SK-N-SH treated with all-trans-retinoic acid at 6 μM for 48 hours (cell line): ENCODE measurements at regions not wholly inside any gene's neighbourhood (a gene's known extent, or its start where the extent isn't known, plus 50 kb on each side); places are given as distances from the start of the nearest gene placed in this dataset.

ENCODE experiments used
- ATAC-seq: fragments of 200-7000 bp; cut with Tn5 transposase; 3 replicates; pipeline ENCODE4 v1.9.1; 2020; ENCODE audit warnings: mild to moderate bottlenecking, moderate library complexity
- ARNTL ChIP-seq: fragments of 450-650 bp; formaldehyde crosslinking; IDR thresholded peaks from 2 replicates; pipeline ENCODE4 v1.5.0; 2020; ENCODE audit warnings: low read depth, mild to moderate bottlenecking, moderate library complexity, borderline replicate concordance
- BACH2 ChIP-seq: fragments of 250-450 bp; sonication (Bioruptor Pico); IDR thresholded peaks from 2 replicates; pipeline ENCODE4 v1.9.0; 2021; ENCODE audit warnings: mild to moderate bottlenecking, borderline replicate concordance
- CSDC2 ChIP-seq: fragments of 250-450 bp; sonication (Bioruptor Pico); IDR thresholded peaks from 2 replicates; pipeline ENCODE4 v1.5.0; 2020; ENCODE audit warnings: mild to moderate bottlenecking, moderate library complexity
- ESRRG ChIP-seq: fragments of 250-450 bp; sonication (Bioruptor Pico); IDR thresholded peaks from 2 replicates; pipeline ENCODE4 v1.6.1; 2021; ENCODE audit warnings: mild to moderate bottlenecking
- GLIS3 ChIP-seq: fragments of 250-450 bp; sonication (Bioruptor Pico); IDR thresholded peaks from 2 replicates; pipeline ENCODE4 v1.5.0; 2020; ENCODE audit warnings: mild to moderate bottlenecking, moderate library complexity
- ISL1 ChIP-seq: fragments of 250-450 bp; sonication (Bioruptor Pico); IDR thresholded peaks from 2 replicates; pipeline ENCODE4 v2.1.2; 2022; ENCODE audit warnings: mild to moderate bottlenecking, moderate library complexity
- OSR1 ChIP-seq: fragments of 250-450 bp; sonication (Bioruptor Pico); IDR thresholded peaks from 2 replicates; pipeline ENCODE4 v1.8.0; 2022; ENCODE audit warnings: moderate library complexity, mild to moderate bottlenecking, inconsistent platforms
- PPARA ChIP-seq: fragments of 250-450 bp; sonication (Bioruptor Pico); IDR thresholded peaks from 2 replicates; pipeline ENCODE4 v1.5.0; 2020; ENCODE audit warnings: mild to moderate bottlenecking, borderline replicate concordance
- SNAI2 ChIP-seq: fragments of 250-450 bp; sonication (Bioruptor Pico); IDR thresholded peaks from 2 replicates; pipeline ENCODE4 v1.5.0; 2020; ENCODE audit warnings: mild to moderate bottlenecking, moderate library complexity
- TOX ChIP-seq: fragments of 250-450 bp; sonication (Bioruptor Pico); IDR thresholded peaks from 2 replicates; pipeline ENCODE4 v1.8.0; 2021; ENCODE audit warnings: mild to moderate bottlenecking, moderate library complexity, borderline replicate concordance
- ZFP30 ChIP-seq: fragments of 450-650 bp; formaldehyde crosslinking; IDR thresholded peaks from 2 replicates; pipeline ENCODE4 v1.5.0; 2022; ENCODE audit warnings: mild to moderate bottlenecking, moderate library complexity
- ZNF565 ChIP-seq: fragments of 450-650 bp; formaldehyde crosslinking; conservative IDR thresholded peaks from 2 replicates; pipeline ENCODE4 v1.5.0; 2020; ENCODE audit warnings: low read depth, mild to moderate bottlenecking, moderate library complexity
- ZNF70 ChIP-seq: fragments of 450-650 bp; formaldehyde crosslinking; IDR thresholded peaks from 2 replicates; pipeline ENCODE4 v1.5.0; 2020; ENCODE audit warnings: mild to moderate bottlenecking, moderate library complexity
- ZNF8 ChIP-seq: fragments of 450-650 bp; formaldehyde crosslinking; IDR thresholded peaks from 2 replicates; pipeline ENCODE4 v1.5.0; 2020; ENCODE audit warnings: mild to moderate bottlenecking, moderate library complexity
- TF ChIP-seq, protein P1 (sequence below): fragments of 250-450 bp; sonication (Bioruptor Pico); IDR thresholded peaks from 2 replicates; pipeline ENCODE4 v1.5.0; 2020; ENCODE audit warnings: mild to moderate bottlenecking, moderate library complexity
- TF ChIP-seq, protein P2 (sequence below): fragments of 250-450 bp; sonication (Bioruptor Pico); IDR thresholded peaks from 2 replicates; pipeline ENCODE4 v1.8.0; 2021; ENCODE audit warnings: low read depth, mild to moderate bottlenecking, moderate library complexity, borderline replicate concordance
- TF ChIP-seq, protein P3 (sequence below): fragments of 250-450 bp; sonication (Bioruptor Pico); IDR thresholded peaks from 2 replicates; pipeline ENCODE4 v1.5.1; 2021; ENCODE audit warnings: mild to moderate bottlenecking, moderate library complexity
- TF ChIP-seq, protein P4 (sequence below): fragments of 250-450 bp; sonication (Bioruptor Pico); IDR thresholded peaks from 2 replicates; pipeline ENCODE4 v1.5.1; 2020; ENCODE audit warnings: low read depth, mild to moderate bottlenecking, moderate library complexity

DNA sequence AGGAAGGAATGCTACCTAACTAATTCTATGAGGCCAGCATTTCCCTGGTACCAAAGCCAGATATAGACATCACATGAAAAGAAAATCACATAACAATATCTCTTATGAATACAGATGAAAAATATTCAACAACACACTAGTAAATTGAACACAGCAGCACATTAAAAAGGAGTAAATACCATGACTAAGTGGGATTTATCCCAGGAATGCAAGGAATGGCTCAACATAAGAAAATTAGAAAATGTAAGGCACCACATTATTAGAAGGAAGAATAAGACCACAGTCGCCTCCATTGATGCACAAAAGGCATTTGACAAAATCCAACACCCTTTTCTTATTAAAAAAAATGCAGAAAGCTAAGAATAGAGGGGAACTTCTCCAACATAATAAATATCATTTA, 133.9 kb downstream of the TTC32 start (continued):
- TF ChIP-seq, protein P1, sequence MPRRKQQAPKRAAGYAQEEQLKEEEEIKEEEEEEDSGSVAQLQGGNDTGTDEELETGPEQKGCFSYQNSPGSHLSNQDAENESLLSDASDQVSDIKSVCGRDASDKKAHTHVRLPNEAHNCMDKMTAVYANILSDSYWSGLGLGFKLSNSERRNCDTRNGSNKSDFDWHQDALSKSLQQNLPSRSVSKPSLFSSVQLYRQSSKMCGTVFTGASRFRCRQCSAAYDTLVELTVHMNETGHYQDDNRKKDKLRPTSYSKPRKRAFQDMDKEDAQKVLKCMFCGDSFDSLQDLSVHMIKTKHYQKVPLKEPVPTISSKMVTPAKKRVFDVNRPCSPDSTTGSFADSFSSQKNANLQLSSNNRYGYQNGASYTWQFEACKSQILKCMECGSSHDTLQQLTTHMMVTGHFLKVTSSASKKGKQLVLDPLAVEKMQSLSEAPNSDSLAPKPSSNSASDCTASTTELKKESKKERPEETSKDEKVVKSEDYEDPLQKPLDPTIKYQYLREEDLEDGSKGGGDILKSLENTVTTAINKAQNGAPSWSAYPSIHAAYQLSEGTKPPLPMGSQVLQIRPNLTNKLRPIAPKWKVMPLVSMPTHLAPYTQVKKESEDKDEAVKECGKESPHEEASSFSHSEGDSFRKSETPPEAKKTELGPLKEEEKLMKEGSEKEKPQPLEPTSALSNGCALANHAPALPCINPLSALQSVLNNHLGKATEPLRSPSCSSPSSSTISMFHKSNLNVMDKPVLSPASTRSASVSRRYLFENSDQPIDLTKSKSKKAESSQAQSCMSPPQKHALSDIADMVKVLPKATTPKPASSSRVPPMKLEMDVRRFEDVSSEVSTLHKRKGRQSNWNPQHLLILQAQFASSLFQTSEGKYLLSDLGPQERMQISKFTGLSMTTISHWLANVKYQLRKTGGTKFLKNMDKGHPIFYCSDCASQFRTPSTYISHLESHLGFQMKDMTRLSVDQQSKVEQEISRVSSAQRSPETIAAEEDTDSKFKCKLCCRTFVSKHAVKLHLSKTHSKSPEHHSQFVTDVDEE (CRISPR knock-in tag): no peak
- no peak for TF ChIP-seq TOX (CRISPR knock-in tag)

DNA sequence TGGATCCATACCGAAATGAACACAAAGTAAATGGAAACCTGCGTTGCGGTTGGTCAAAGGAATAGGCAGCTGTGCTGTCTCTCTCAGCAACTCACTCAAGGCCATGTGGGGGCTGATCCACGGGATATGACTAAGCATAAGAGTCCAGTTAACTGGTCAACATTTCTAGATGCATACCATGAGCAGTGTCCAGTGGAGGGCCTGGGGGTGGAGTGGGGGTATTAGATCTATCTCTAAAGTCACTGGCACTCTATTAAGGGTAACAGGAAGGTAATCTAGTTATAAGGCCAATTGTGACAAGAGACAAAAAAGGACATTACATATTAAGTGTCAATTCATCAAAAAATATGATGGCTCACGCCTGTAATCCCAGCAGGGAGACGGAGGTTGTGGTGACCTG, 136.8 kb downstream of the TTC32 start:
- no peak for ATAC-seq
- TF ChIP-seq SNAI2 (CRISPR knock-in tag) (no peak), ZNF565 (CRISPR knock-in tag) (no peak), BACH2 (CRISPR knock-in tag) (no peak), ARNTL (no peak), ZFP30 (CRISPR knock-in tag) (no peak), GLIS3 (CRISPR knock-in tag) (no peak), ZNF8 (CRISPR knock-in tag) (no peak), ESRRG (no peak)
- TF ChIP-seq, protein P2, sequence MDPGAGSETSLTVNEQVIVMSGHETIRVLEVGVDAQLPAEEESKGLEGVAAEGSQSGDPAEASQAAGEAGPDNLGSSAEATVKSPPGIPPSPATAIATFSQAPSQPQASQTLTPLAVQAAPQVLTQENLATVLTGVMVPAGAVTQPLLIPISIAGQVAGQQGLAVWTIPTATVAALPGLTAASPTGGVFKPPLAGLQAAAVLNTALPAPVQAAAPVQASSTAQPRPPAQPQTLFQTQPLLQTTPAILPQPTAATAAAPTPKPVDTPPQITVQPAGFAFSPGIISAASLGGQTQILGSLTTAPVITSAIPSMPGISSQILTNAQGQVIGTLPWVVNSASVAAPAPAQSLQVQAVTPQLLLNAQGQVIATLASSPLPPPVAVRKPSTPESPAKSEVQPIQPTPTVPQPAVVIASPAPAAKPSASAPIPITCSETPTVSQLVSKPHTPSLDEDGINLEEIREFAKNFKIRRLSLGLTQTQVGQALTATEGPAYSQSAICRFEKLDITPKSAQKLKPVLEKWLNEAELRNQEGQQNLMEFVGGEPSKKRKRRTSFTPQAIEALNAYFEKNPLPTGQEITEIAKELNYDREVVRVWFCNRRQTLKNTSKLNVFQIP: no peak
- TF ChIP-seq, protein P1 (CRISPR knock-in tag): no peak
- TF ChIP-seq, protein P3, sequence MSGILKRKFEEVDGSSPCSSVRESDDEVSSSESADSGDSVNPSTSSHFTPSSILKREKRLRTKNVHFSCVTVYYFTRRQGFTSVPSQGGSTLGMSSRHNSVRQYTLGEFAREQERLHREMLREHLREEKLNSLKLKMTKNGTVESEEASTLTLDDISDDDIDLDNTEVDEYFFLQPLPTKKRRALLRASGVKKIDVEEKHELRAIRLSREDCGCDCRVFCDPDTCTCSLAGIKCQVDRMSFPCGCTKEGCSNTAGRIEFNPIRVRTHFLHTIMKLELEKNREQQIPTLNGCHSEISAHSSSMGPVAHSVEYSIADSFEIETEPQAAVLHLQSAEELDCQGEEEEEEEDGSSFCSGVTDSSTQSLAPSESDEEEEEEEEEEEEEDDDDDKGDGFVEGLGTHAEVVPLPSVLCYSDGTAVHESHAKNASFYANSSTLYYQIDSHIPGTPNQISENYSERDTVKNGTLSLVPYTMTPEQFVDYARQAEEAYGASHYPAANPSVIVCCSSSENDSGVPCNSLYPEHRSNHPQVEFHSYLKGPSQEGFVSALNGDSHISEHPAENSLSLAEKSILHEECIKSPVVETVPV (CRISPR knock-in tag): no peak
- TF ChIP-seq, protein P4, sequence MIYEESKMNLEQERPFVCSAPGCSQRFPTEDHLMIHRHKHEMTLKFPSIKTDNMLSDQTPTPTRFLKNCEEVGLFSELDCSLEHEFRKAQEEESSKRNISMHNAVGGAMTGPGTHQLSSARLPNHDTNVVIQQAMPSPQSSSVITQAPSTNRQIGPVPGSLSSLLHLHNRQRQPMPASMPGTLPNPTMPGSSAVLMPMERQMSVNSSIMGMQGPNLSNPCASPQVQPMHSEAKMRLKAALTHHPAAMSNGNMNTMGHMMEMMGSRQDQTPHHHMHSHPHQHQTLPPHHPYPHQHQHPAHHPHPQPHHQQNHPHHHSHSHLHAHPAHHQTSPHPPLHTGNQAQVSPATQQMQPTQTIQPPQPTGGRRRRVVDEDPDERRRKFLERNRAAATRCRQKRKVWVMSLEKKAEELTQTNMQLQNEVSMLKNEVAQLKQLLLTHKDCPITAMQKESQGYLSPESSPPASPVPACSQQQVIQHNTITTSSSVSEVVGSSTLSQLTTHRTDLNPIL (CRISPR knock-in tag): no peak

DNA sequence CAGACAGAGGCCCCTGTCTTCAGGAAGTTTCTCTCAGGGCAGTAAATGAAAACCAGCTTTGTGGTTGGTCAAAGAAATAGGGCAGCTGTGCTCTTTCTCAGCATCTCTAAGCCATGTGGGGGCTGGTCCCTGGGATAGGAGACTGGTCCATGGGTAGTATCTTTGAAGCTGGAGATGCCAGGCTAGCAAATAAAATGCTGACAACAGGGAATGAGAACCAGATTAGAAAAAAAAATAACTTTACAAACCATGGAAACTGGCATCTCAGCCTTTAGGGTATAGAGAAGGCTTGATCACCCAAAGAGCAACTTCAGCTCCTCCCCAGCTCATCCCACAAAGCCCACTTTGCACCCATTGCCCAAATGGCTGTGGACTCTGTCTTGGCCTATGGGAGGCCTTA, 138.1 kb downstream of the TTC32 start:
- ATAC-seq: no peak

More for the DNA sequence above, 138.1 kb downstream of the TTC32 start:
- no peak for TF ChIP-seq ISL1 (CRISPR knock-in tag)
- TF ChIP-seq ZFP30 (CRISPR knock-in tag): no peak
- TF ChIP-seq, protein P4 (CRISPR knock-in tag): no peak
- TF ChIP-seq PPARA (CRISPR knock-in tag): no peak
- TF ChIP-seq ZNF70 (CRISPR knock-in tag): no peak
- no peak for TF ChIP-seq CSDC2
- no peak for TF ChIP-seq ZNF565 (CRISPR knock-in tag)
- no peak for TF ChIP-seq OSR1
- TF ChIP-seq TOX (CRISPR knock-in tag): no peak
- TF ChIP-seq, all 23 proteins: peak for 0
